SK-N-SH (cell line): ENCODE measurements at regions not wholly inside any gene's neighbourhood (a gene's known extent, or its start where the extent isn't known, plus 50 kb on each side); places are given as distances from the start of the nearest gene placed in this dataset.

Experiments used
- EZH2phosphoT487 ChIP-seq: fragments of 200-600 bp; sonication (generic); IDR thresholded peaks from 2 replicates; pipeline ENCODE4 v1.6.1; 2017; ENCODE audit warnings: low read depth, mixed run types, mild to moderate bottlenecking, antibody characterized with exemption, moderate library complexity, borderline replicate concordance
- MEF2A ChIP-seq: IDR thresholded peaks from 2 replicates; pipeline ENCODE4 v1.4.0; 2012; ENCODE audit warnings: low read depth, borderline replicate concordance
- POLR2AphosphoS5 ChIP-seq: IDR thresholded peaks from 2 replicates; pipeline ENCODE4 v1.6.1; 2012; ENCODE audit warnings: low read depth, low read length
- SMC3 ChIP-seq: IDR thresholded peaks from 2 replicates; pipeline ENCODE4 v1.6.1; 2012; ENCODE audit warnings: low read depth, low read length, improper control_type of control experiment
- TEAD4 ChIP-seq: IDR thresholded peaks from 2 replicates; pipeline ENCODE4 v1.4.0; 2012; ENCODE audit warnings: mild to moderate bottlenecking, borderline replicate concordance; ENCODE audit not compliant: insufficient read depth
- TF ChIP-seq, protein P1 (sequence below): fragments of 200-600 bp; sonication (generic); IDR thresholded peaks from 2 replicates; pipeline ENCODE4 v1.6.1; 2017; ENCODE audit warnings: antibody characterized with exemption, mild to moderate bottlenecking, moderate library complexity
- TF ChIP-seq, protein P2 (sequence below): IDR thresholded peaks from 2 replicates; pipeline ENCODE4; 2012

DNA sequence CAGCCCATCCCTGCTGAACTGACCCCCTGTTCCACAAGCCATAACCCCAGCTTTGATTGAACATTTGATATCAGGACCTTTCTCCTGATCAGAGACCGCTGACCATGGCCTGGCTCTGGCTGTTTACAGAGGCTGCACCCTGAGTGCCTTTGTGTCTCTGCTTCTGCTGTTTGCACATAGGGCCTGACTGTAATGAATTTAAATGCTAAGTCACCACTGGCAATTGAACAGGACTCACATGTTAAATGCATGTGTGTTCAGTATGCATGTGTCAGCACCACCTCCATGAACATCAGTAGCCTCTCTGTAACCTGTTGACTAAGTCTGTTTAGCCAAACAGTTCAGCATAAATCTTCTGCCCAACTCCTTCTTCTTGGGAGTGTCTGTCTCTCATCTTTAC lies 690.3 kb downstream of the TMEM121 start:
- TF ChIP-seq, protein P1, sequence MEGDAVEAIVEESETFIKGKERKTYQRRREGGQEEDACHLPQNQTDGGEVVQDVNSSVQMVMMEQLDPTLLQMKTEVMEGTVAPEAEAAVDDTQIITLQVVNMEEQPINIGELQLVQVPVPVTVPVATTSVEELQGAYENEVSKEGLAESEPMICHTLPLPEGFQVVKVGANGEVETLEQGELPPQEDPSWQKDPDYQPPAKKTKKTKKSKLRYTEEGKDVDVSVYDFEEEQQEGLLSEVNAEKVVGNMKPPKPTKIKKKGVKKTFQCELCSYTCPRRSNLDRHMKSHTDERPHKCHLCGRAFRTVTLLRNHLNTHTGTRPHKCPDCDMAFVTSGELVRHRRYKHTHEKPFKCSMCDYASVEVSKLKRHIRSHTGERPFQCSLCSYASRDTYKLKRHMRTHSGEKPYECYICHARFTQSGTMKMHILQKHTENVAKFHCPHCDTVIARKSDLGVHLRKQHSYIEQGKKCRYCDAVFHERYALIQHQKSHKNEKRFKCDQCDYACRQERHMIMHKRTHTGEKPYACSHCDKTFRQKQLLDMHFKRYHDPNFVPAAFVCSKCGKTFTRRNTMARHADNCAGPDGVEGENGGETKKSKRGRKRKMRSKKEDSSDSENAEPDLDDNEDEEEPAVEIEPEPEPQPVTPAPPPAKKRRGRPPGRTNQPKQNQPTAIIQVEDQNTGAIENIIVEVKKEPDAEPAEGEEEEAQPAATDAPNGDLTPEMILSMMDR, result no peak
- no peak for TF ChIP-seq SMC3
- no peak for TF ChIP-seq TEAD4
- TF ChIP-seq, protein P2, sequence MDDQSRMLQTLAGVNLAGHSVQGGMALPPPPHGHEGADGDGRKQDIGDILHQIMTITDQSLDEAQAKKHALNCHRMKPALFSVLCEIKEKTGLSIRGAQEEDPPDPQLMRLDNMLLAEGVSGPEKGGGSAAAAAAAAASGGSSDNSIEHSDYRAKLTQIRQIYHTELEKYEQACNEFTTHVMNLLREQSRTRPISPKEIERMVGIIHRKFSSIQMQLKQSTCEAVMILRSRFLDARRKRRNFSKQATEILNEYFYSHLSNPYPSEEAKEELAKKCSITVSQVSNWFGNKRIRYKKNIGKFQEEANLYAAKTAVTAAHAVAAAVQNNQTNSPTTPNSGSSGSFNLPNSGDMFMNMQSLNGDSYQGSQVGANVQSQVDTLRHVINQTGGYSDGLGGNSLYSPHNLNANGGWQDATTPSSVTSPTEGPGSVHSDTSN, result no peak
- TF ChIP-seq POLR2AphosphoS5, result no peak
- TF ChIP-seq MEF2A, result no peak
- TF ChIP-seq EZH2phosphoT487, result no peak
